ENCODE measurements at regions not wholly inside any gene's neighbourhood (a gene's known extent, or its start where the extent isn't known, plus 50 kb on each side); places are given as distances from the start of the nearest gene placed in this dataset.

GRCh38 chr18:43735570-43735969, 458.3 kb upstream of the SYT4 start:
- TF ChIP-seq ZC3H10 (CRISPR knock-in tag; IDR thresholded peaks at IDR 0.05) (no peak), ARNTL (CRISPR knock-in tag; IDR thresholded peaks at IDR 0.05; ENCODE audit: borderline replicate concordance, low read depth) (no peak), ESRRG (CRISPR knock-in tag; IDR thresholded peaks at IDR 0.05) (no peak), CREB5 (CRISPR knock-in tag; IDR thresholded peaks at IDR 0.05; ENCODE audit: low read depth) (no peak), SNAI2 (CRISPR knock-in tag; IDR thresholded peaks at IDR 0.05) (no peak), ZFP30 (CRISPR knock-in tag; IDR thresholded peaks at IDR 0.05) (no peak), PATZ1 (CRISPR knock-in tag; IDR thresholded peaks at IDR 0.05; ENCODE audit: borderline replicate concordance) (no peak), RARB (CRISPR knock-in tag; IDR thresholded peaks at IDR 0.05) (no peak), BACH2 (CRISPR knock-in tag; IDR thresholded peaks at IDR 0.05; ENCODE audit: borderline replicate concordance) (no peak), OSR1 (CRISPR knock-in tag; IDR thresholded peaks at IDR 0.05) (no peak), GLIS3 (CRISPR knock-in tag; IDR thresholded peaks at IDR 0.05) (no peak), ISL1 (CRISPR knock-in tag; IDR thresholded peaks at IDR 0.05) (no peak), TCF4 (CRISPR knock-in tag; IDR thresholded peaks at IDR 0.05; ENCODE audit: borderline replicate concordance) (no peak), TOX (CRISPR knock-in tag; IDR thresholded peaks at IDR 0.05; ENCODE audit: borderline replicate concordance) (no peak)

All from SK-N-SH treated with all-trans-retinoic acid at 6 μM for 48 hours (cell line).